Keratinocyte (primary cell): ENCODE measurements at regions not wholly inside any gene's neighbourhood (a gene's known extent, or its start where the extent isn't known, plus 50 kb on each side); places are given as distances from the start of the nearest gene placed in this dataset.

Source experiments
- EZH2 ChIP-seq: IDR thresholded peaks from one replicate; pipeline ENCODE4 v1.6.1; 2012; ENCODE audit warnings: inconsistent platforms, mild to moderate bottlenecking, low read length, moderate library complexity
- TF ChIP-seq, protein P1 (sequence below), 3 experiments: IDR thresholded peaks in 1 of 3; conservative IDR thresholded peaks in 1 of 3; optimal IDR thresholded peaks in 1 of 3; 2 replicates in 2 of 3; 3 replicates in 1 of 3; pipeline versions ENCODE3 to v1.5.1; 2011; ENCODE audit warnings: low read length in 3 of 3, mild to moderate bottlenecking in 3 of 3, moderate library complexity in 2 of 3, control low read depth in 1 of 3, inconsistent platforms in 1 of 3; ENCODE audit not compliant: insufficient read depth in 2 of 3; ENCODE audit errors: extremely low read depth in 1 of 3

DNA sequence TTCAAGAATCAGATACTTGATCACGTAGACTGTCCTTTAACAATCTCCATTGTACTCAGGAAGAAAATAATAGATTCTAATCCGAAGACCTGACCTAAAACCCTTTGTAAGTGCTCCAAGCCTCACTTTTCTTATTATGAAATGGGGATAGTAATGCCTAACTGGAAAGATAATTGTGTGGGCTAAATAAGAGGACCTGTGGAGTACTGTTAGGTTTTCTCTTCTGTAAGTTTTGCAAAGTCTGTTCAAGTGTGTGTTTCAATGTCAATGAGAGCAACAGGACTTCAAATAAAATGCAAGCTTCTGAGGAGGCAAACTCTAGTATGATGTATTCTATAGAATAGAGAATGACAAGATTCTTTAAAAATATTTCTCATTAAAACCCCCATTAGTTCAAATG is 348.6 kb downstream of the USP25 start:
- TF ChIP-seq, protein P1, sequence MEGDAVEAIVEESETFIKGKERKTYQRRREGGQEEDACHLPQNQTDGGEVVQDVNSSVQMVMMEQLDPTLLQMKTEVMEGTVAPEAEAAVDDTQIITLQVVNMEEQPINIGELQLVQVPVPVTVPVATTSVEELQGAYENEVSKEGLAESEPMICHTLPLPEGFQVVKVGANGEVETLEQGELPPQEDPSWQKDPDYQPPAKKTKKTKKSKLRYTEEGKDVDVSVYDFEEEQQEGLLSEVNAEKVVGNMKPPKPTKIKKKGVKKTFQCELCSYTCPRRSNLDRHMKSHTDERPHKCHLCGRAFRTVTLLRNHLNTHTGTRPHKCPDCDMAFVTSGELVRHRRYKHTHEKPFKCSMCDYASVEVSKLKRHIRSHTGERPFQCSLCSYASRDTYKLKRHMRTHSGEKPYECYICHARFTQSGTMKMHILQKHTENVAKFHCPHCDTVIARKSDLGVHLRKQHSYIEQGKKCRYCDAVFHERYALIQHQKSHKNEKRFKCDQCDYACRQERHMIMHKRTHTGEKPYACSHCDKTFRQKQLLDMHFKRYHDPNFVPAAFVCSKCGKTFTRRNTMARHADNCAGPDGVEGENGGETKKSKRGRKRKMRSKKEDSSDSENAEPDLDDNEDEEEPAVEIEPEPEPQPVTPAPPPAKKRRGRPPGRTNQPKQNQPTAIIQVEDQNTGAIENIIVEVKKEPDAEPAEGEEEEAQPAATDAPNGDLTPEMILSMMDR (optimal IDR thresholded peaks at IDR 0.05 in 1 of 3, IDR thresholded peaks at IDR 0.05 in 1 of 3, conservative IDR thresholded peaks at IDR 0.05 in 1 of 3; ENCODE audit: extremely low read depth in 1 of 3, insufficient read depth in 2 of 3, low read length in 3 of 3), result no peak
- TF ChIP-seq EZH2, result no peak
